HG03135 (cell line): ENCODE measurements at regions not wholly inside any gene's neighbourhood (a gene's known extent, or its start where the extent isn't known, plus 50 kb on each side); places are given as distances from the start of the nearest gene placed in this dataset.
"Not testable (repeated sequence)": the region's sequence is repeated elsewhere in the genome, so short reads cannot be mapped to it uniquely, and the experiment has no call there.

Experiments used
- ATAC-seq: cut with Tn5 transposase; IDR thresholded peaks from one replicate; pipeline ENCODE4 v1.9.1; 2021; ENCODE audit warnings: mild to moderate bottlenecking, moderate library complexity; ENCODE audit not compliant: unreplicated experiment

DNA sequence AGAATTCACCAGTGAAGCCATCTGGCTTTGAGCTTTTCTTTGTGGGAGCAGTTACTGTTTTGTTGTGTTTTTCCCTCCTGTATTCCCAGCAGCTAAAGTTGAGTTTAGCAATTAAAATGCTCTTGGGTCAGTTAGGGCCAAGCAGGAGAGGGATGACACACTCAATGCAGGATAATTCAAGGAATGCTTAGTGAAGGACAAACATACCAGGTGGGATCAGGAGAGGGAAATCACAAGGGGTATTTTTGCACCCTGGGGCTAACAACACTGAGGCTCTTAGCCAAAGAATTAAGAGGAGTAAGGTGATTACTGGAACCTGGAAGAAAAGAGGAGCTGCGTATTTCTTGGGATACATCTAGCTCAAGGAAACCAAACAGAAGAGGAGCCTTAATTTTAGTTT, 82.4 kb upstream of the KCND2 start:
- no peak for ATAC-seq

DNA sequence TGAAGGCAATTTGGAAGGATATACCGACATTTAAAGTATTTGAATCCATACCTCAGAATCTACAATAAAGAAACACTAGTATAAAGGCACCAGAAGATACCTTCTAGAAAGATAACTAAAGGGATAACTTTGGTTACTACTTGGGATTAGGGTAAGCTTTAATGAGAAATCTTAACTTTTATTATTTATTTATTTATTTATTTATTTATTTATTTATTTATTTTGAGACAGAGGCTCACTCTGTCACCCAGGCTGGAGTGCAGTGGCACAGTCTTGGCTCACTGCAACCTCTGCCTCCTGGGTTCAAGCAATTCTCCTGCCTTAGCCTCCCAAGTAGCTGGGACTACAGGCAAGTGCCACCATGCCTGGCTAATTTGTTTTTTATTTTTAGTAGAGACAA, 81.6 kb upstream of the KCND2 start:
- not testable (repeated sequence) for ATAC-seq

DNA sequence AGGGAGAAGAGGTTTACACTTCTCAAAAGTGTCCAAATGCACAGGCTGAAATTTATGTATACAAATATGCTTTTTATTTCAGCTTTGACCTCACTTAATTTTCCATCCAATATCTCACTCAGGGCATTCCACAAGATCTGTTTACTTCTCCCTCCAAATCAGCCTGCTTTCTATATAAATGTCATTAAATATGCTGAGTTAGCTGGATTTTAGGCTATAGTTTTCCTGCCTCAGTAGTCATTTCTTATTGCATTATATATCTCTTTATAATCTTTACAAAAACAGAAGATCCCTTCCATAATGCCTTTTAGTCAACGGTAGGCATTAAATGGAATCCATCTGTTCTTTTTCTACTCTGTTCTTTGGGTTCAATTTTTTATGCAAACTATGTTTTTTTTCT, 71.7 kb upstream of the KCND2 start:
- ATAC-seq = no peak

DNA sequence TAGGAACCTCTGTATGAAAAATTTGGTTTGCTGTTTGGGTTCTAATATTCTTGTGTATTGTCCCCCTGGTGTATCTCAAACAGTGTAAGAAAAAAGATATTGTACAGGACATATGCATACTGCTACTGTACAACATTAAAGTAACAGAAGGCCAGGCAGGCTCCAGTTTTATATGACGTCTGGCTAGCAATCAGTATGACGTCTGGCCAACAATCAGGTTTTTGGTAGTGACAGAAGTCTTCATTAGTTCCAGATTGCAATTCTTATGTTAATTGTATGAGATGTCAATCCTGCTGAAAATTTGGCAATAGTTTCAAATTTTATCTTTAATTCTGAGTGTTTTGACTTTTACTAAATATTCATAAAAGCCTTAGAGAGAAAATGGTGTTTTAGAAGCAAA, 67.9 kb upstream of the KCND2 start:
- no peak for ATAC-seq

GRCh38 chr7:120207037-120207436, 65.9 kb upstream of the KCND2 start:
- no peak for ATAC-seq

DNA sequence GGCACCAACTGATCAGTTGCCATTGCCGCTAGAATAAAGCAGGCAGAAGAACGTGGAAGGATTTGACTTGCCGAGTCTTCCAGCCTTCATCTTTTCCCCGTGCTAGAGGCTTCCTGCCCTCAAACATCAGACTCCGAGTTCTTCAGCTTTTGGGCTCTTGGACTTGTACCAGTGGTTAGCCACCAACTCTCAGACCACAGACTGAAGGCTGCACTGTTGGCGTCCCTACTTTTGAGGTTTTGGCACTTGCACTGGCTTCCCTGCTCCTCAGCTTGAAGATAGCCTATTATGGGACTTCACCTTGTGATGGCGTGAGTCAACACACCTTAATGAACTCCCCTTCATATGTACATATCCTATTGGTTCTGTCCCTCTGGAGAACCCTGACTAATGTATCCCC, 57.3 kb upstream of the KCND2 start:
- ATAC-seq = no peak

DNA sequence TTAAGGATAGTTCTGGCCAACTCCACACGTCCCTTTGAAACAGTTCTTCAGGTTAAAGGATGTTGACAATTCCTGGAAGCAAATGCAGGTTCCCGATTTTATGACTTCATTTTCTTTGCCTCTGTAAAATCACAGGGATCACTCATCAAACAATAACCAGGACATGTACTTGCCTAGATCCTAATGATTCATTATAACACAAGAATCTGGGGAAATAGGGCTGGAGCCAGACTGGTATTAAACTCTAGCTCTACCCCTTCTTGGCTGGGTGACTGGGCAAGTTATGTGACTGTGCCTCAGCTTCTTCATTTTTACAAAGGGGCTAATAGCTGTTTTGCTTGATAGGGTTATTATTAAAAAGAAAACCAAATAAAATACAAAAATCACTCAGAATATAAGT, 56.0 kb upstream of the KCND2 start:
- no peak for ATAC-seq

- no peak for ATAC-seq
Measured at GRCh38 chr7:120218712-120219111, 54.3 kb upstream of the KCND2 start.

DNA sequence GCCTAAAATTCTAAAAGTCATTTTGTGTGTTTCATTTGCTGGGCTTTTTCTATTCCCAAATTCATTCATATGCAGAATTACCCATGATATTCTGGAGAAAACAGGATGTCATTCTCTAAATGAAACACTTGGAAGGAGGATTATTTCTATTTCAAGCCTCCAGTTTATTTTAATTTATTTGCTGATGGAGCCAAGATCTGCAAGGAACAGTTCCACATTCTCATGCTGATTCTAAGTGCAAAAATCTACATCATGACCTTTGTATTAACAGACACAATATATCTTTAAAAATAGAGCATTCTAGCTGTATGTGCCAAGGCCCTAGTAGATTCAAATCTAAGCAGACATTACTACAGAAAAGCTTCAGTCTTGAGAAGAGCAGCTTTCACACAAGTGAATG, 51.3 kb upstream of the KCND2 start:
- no peak for ATAC-seq
